Karpas-422 (cell line): ENCODE measurements at regions not wholly inside any gene's neighbourhood (a gene's known extent, or its start where the extent isn't known, plus 50 kb on each side); places are given as distances from the start of the nearest gene placed in this dataset.

Experiments used
- DNase-seq: peaks from one replicate; pipeline ENCODE4 v3.0.0-alpha.2; 2015
- H2AFZ ChIP-seq: fragments of 200-600 bp; sonication (generic); 2 replicates; pipeline ENCODE4 v1.6.1; 2014; ENCODE audit warnings: antibody characterized with exemption, low read length, mixed read lengths
- H3K27ac ChIP-seq: fragments of 200-600 bp; sonication (generic); 2 replicates; pipeline ENCODE4 v1.5.1; 2014; ENCODE audit warnings: mild to moderate bottlenecking, low read length, moderate library complexity
- H3K27me3 ChIP-seq: fragments of 200-600 bp; sonication (generic); 2 replicates; pipeline ENCODE4 v1.6.1; 2014; ENCODE audit warnings: low read length, mixed read lengths
- H3K36me3 ChIP-seq: fragments of 200-600 bp; sonication (generic); 2 replicates; pipeline ENCODE4 v1.6.1; 2014; ENCODE audit warnings: low read length, mixed read lengths; ENCODE audit not compliant: insufficient read depth
- H3K4me1 ChIP-seq: fragments of 200-600 bp; sonication (generic); 2 replicates; pipeline ENCODE4 v1.6.1; 2014; ENCODE audit warnings: mild to moderate bottlenecking, low read length, mixed read lengths
- H3K4me2 ChIP-seq: fragments of 200-600 bp; sonication (generic); 2 replicates; pipeline ENCODE4 v1.6.1; 2014; ENCODE audit warnings: low read length, low read depth, mild to moderate bottlenecking; ENCODE audit not compliant: poor library complexity, severe bottlenecking
- H3K4me3 ChIP-seq: fragments of 200-600 bp; sonication (generic); 2 replicates; pipeline ENCODE4 v1.5.1; 2014; ENCODE audit warnings: mild to moderate bottlenecking, antibody characterized with exemption, low read length, mixed read lengths
- H3K79me2 ChIP-seq: fragments of 200-600 bp; sonication (generic); 2 replicates; pipeline ENCODE4 v1.6.1; 2014; ENCODE audit warnings: mild to moderate bottlenecking, low read length, mixed read lengths
- H3K9ac ChIP-seq: fragments of 200-600 bp; sonication (generic); 2 replicates; pipeline ENCODE4 v1.6.0; 2014; ENCODE audit warnings: low read length
- H3K9me2 ChIP-seq: fragments of 200-600 bp; sonication (generic), shearing (Covaris generic); replicated peaks from 2 replicates; pipeline ENCODE4 v1.6.0; 2014; ENCODE audit warnings: mild to moderate bottlenecking, low read length, moderate library complexity; ENCODE audit not compliant: insufficient read depth
- H3K9me3 ChIP-seq: fragments of 300-700, 200-600 bp; sonication (generic); 2 replicates; pipeline ENCODE4 v1.6.1; 2014; ENCODE audit warnings: low read length, mixed read lengths
- H4K20me1 ChIP-seq: fragments of 200-600 bp; sonication (generic); 2 replicates; pipeline ENCODE4 v1.6.1; 2014; ENCODE audit warnings: mild to moderate bottlenecking, antibody characterized with exemption, low read length, low read depth; ENCODE audit not compliant: insufficient read depth

DNA sequence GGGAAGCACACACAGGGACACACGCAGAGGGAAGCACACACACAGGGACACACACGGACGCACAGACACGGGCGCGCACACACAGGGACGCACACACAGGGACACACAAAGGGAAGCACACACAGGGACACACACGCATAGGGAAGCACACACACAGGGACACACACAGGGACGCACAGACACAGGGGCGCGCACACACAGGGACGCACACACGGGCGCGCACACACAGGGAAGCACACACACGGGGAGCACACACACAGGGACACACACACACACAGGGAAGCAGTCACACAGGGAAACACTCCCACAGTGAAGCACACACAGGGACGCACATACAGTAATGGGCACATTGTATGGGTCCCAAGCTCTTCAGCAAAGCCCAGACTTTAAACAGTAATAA is 685.3 kb downstream of the TRIML1 start:
- Histone ChIP-seq H3K9ac (no peak overlapping the region), H3K27ac (no peak overlapping the region), H3K4me3 (no peak overlapping the region), H3K4me1 (no peaks in the 10 kb centered on the region), H3K9me2 (no peaks in the 10 kb centered on the region), H4K20me1 (no peaks in the 10 kb centered on the region), H3K79me2 (no peaks in the 10 kb centered on the region), H3K9me3 (no peaks in the 10 kb centered on the region), H3K36me3 (no peaks in the 10 kb centered on the region), H2AFZ (no peak overlapping the region), H3K4me2 (no peak overlapping the region), H3K27me3 (no peaks in the 10 kb centered on the region)
- no peak for DNase-seq

DNA sequence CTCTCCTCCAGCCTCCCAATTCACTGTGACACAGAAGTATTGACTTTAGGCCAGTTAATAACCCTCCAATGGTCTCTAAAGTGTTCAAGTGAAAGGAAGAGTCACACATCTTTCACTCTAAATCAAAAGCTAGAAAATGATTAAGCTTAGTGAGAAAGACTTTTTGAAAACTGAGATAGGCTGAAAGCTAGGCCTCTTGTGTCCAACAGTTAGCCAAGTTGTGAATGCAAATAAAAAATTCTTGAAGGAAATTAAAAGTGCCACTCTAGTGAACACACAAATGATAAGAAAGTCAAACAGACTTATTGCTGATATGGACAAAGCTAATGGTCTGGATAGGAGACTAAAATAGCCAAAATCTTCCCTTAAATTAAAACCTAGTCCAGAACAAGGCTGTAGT is 687.2 kb downstream of the TRIML1 start:
- no peak overlapping the region for H3K4me2 ChIP-seq
- no peaks in the 10 kb centered on the region for H3K36me3 ChIP-seq
- DNase-seq, result no peak
- no peak overlapping the region for H3K27ac ChIP-seq
- H4K20me1 ChIP-seq, result no peaks in the 10 kb centered on the region
- H3K4me1 ChIP-seq, result no peaks in the 10 kb centered on the region
- no peaks in the 10 kb centered on the region for H3K9me2 ChIP-seq
- no peak overlapping the region for H3K4me3 ChIP-seq
- no peaks in the 10 kb centered on the region for H3K27me3 ChIP-seq
- H3K79me2 ChIP-seq, result no peaks in the 10 kb centered on the region
- H2AFZ ChIP-seq, result no peak overlapping the region
- no peak overlapping the region for H3K9ac ChIP-seq
- H3K9me3 ChIP-seq, result no peaks in the 10 kb centered on the region

DNA sequence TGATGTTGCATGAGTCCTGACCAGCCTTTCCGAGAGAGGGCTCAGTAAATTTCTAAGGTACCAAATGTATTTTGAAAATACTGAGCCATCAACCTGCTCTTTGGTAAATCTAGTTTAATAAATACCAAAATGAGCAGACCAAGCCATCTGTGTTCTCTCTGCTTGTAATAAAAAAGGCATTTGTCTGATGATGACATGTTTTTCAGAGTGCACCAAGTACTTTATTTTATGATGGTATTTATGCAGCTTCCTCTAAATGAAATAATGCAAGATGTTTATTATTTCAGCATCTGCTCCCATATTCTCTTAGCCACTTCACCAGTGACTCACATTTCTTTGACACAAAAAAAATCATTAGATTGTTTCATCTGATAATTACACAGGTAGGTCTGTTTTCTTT is 700.5 kb downstream of the TRIML1 start:
- no peaks in the 10 kb centered on the region for H3K36me3 ChIP-seq
- DNase-seq, result no peak
- no peaks in the 10 kb centered on the region for H3K79me2 ChIP-seq
- H3K9ac ChIP-seq, result no peak overlapping the region
- no peak overlapping the region for H3K27ac ChIP-seq
- H3K27me3 ChIP-seq, result no peaks in the 10 kb centered on the region
- H3K4me1 ChIP-seq, result no peaks in the 10 kb centered on the region
- no peak overlapping the region for H3K4me2 ChIP-seq
- H3K9me2 ChIP-seq, result no peaks in the 10 kb centered on the region
- H3K9me3 ChIP-seq, result no peaks in the 10 kb centered on the region
- no peak overlapping the region for H2AFZ ChIP-seq
- no peak overlapping the region for H3K4me3 ChIP-seq
- no peaks in the 10 kb centered on the region for H4K20me1 ChIP-seq

DNA sequence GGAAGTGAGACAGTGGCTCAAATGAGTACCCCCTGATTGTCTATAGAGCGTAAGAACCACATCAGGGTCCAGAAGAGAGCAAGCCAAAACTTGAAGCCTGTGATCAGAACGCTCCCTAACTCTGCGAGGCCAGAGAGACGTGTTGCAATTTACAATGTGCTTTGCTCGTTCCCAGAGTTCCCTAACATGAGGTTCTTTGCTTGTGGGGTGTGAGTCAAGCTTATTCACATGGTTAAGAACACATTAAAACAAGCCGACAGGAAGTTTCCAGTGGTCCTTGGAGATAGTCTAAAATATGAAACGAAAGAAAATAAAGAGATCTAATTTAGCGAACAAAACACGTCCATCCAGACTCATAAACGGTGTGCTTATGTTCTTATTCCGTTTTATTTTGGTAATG is 702.3 kb downstream of the TRIML1 start:
- Histone ChIP-seq H3K9ac (no peak overlapping the region), H3K4me2 (no peak overlapping the region), H3K9me2 (no peaks in the 10 kb centered on the region), H3K4me3 (no peak overlapping the region), H3K9me3 (no peaks in the 10 kb centered on the region), H3K36me3 (no peaks in the 10 kb centered on the region), H3K27me3 (no peaks in the 10 kb centered on the region), H3K4me1 (no peaks in the 10 kb centered on the region), H3K27ac (no peak overlapping the region), H3K79me2 (no peaks in the 10 kb centered on the region), H2AFZ (no peak overlapping the region), H4K20me1 (no peaks in the 10 kb centered on the region)
- no peak for DNase-seq

GRCh38 chr4:188854436-188854835 is 715.2 kb downstream of the TRIML1 start:
- Histone ChIP-seq H3K9me3 (no peaks in the 10 kb centered on the region), H3K27me3 (no peaks in the 10 kb centered on the region), H3K4me3 (no peak overlapping the region), H3K9ac (no peak overlapping the region), H4K20me1 (no peaks in the 10 kb centered on the region), H3K36me3 (no peaks in the 10 kb centered on the region), H3K79me2 (no peaks in the 10 kb centered on the region), H3K27ac (no peak overlapping the region), H3K4me1 (no peaks in the 10 kb centered on the region), H3K9me2 (no peaks in the 10 kb centered on the region), H2AFZ (no peak overlapping the region), H3K4me2 (no peak overlapping the region)
- no peak for DNase-seq

- no peaks in the 10 kb centered on the region for H3K27me3 ChIP-seq
- H3K9me2 ChIP-seq, result no peaks in the 10 kb centered on the region
- no peak for DNase-seq
- no peak overlapping the region for H3K9ac ChIP-seq
- no peaks in the 10 kb centered on the region for H4K20me1 ChIP-seq
- no peaks in the 10 kb centered on the region for H3K79me2 ChIP-seq
- no peaks in the 10 kb centered on the region for H3K9me3 ChIP-seq
- H3K4me2 ChIP-seq, result no peak overlapping the region
- no peaks in the 10 kb centered on the region for H3K36me3 ChIP-seq
- no peaks in the 10 kb centered on the region for H3K4me1 ChIP-seq
- H3K27ac ChIP-seq, result no peak overlapping the region
- H3K4me3 ChIP-seq, result no peak overlapping the region
- no peak overlapping the region for H2AFZ ChIP-seq
These were observed 719.5 kb downstream of the TRIML1 start for GRCh38 chr4:188858696-188859095.

- no peak overlapping the region for H3K4me2 ChIP-seq
- no peaks in the 10 kb centered on the region for H3K4me1 ChIP-seq
- no peaks in the 10 kb centered on the region for H3K9me3 ChIP-seq
- no peak for DNase-seq
- no peak overlapping the region for H2AFZ ChIP-seq
- no peaks in the 10 kb centered on the region for H4K20me1 ChIP-seq
- no peak overlapping the region for H3K4me3 ChIP-seq
- H3K9me2 ChIP-seq, result no peaks in the 10 kb centered on the region
- H3K27me3 ChIP-seq, result no peaks in the 10 kb centered on the region
- H3K36me3 ChIP-seq, result no peaks in the 10 kb centered on the region
- H3K9ac ChIP-seq, result no peak overlapping the region
- H3K79me2 ChIP-seq, result no peaks in the 10 kb centered on the region
- H3K27ac ChIP-seq, result no peak overlapping the region
These were observed 725.5 kb downstream of the TRIML1 start for GRCh38 chr4:188864741-188865140.

GRCh38 chr4:188867796-188868195 is 728.6 kb downstream of the TRIML1 start:
- no peaks in the 10 kb centered on the region for H3K36me3 ChIP-seq
- H2AFZ ChIP-seq, result no peak overlapping the region
- no peaks in the 10 kb centered on the region for H3K79me2 ChIP-seq
- H3K27ac ChIP-seq, result no peak overlapping the region
- H3K9ac ChIP-seq, result no peak overlapping the region
- H3K9me2 ChIP-seq, result no peaks in the 10 kb centered on the region
- no peaks in the 10 kb centered on the region for H4K20me1 ChIP-seq
- H3K4me3 ChIP-seq, result no peak overlapping the region
- no peak overlapping the region for H3K4me2 ChIP-seq
- no peaks in the 10 kb centered on the region for H3K9me3 ChIP-seq
- no peaks in the 10 kb centered on the region for H3K4me1 ChIP-seq
- no peak for DNase-seq
- H3K27me3 ChIP-seq, result no peaks in the 10 kb centered on the region

DNA sequence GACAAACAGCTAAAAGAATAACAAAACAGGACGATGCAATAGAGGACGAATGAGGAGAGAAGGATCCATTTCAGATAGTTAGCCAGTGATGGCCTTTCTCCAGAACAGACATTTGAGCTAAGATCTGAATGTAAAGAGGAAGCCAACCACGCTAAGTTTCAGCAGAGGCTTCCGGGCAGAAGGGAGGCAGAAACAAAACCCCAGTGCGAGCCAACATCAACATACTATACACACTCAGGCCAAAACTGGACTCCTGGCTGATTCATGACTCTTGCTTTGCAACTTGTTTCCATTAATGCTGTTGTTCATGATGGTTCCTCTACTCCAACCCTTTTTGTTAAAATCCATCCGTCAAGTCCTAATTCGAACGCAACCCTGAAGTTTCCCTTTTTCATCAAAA is 730.3 kb downstream of the TRIML1 start:
- Histone ChIP-seq H2AFZ (no peak overlapping the region), H3K36me3 (no peaks in the 10 kb centered on the region), H3K4me2 (no peak overlapping the region), H3K9ac (no peak overlapping the region), H3K79me2 (no peaks in the 10 kb centered on the region), H3K9me3 (no peaks in the 10 kb centered on the region), H3K27ac (no peak overlapping the region), H4K20me1 (no peaks in the 10 kb centered on the region), H3K4me1 (no peaks in the 10 kb centered on the region), H3K27me3 (no peaks in the 10 kb centered on the region), H3K4me3 (no peak overlapping the region), H3K9me2 (no peaks in the 10 kb centered on the region)
- no peak for DNase-seq
